ES-I3 (cell line): ENCODE measurements at regions not wholly inside any gene's neighbourhood (a gene's known extent, or its start where the extent isn't known, plus 50 kb on each side); places are given as distances from the start of the nearest gene placed in this dataset.

Source experiments
- H3K36me3 ChIP-seq: 2 replicates; pipeline ENCODE4 v1.6.1; 2013; ENCODE audit warnings: mild to moderate bottlenecking, low read length, control low read depth, moderate library complexity; ENCODE audit not compliant: insufficient read depth
- H3K4me1 ChIP-seq: 2 replicates; pipeline ENCODE4 v1.6.1; 2013; ENCODE audit warnings: mild to moderate bottlenecking, control low read depth, low read length; ENCODE audit not compliant: insufficient read depth
- H3K9ac ChIP-seq: 2 replicates; pipeline ENCODE4 v1.6.1; 2013; ENCODE audit warnings: low read depth, mild to moderate bottlenecking, low read length, moderate library complexity
- H3K9me3 ChIP-seq: 2 replicates; pipeline ENCODE4 v1.6.1; 2013; ENCODE audit warnings: mild to moderate bottlenecking, low read length, moderate library complexity; ENCODE audit not compliant: control insufficient read depth, insufficient read depth

- Histone ChIP-seq H3K9ac (no peak overlapping the region), H3K9me3 (no peaks in the 10 kb centered on the region)
Observed at GRCh38 chrX:9333873-9334560, 130.8 kb upstream of the TBL1X start.

GRCh38 chrX:9335251-9335650 is 129.6 kb upstream of the TBL1X start:
- Histone ChIP-seq H3K9ac (no peak overlapping the region), H3K9me3 (no peaks in the 10 kb centered on the region), H3K4me1 (no peaks in the 10 kb centered on the region), H3K36me3 (no peaks in the 10 kb centered on the region)

More at GRCh38 chrX:9333873-9334560, 130.8 kb upstream of the TBL1X start:
- no peaks in the 10 kb centered on the region for H3K4me1 ChIP-seq
- H3K36me3 ChIP-seq: no peaks in the 10 kb centered on the region

GRCh38 chrX:9336456-9336855 is 128.4 kb upstream of the TBL1X start:
- Histone ChIP-seq H3K9ac (no peak overlapping the region), H3K9me3 (no peaks in the 10 kb centered on the region), H3K4me1 (peaks cover 11% of the 10 kb centered on the region; the same call in 1 of the 2 replicates), H3K36me3 (no peaks in the 10 kb centered on the region)

- no peak overlapping the region for H3K9ac ChIP-seq
- H3K4me1 ChIP-seq: peaks cover 11% of the 10 kb centered on the region; the same call in 1 of the 2 replicates
Observed at GRCh38 chrX:9337046-9337445, 127.8 kb upstream of the TBL1X start.

GRCh38 chrX:9338986-9339385 is 125.9 kb upstream of the TBL1X start:
- no peaks in the 10 kb centered on the region for H3K9me3 ChIP-seq
- H3K36me3 ChIP-seq: no peaks in the 10 kb centered on the region
- H3K9ac ChIP-seq: no peak overlapping the region
- H3K4me1 ChIP-seq: peaks cover 11% of the 10 kb centered on the region; the same call in 1 of the 2 replicates

More at GRCh38 chrX:9337046-9337445, 127.8 kb upstream of the TBL1X start:
- Histone ChIP-seq H3K9me3 (no peaks in the 10 kb centered on the region), H3K36me3 (no peaks in the 10 kb centered on the region)

GRCh38 chrX:9339603-9340491 is 125.0 kb upstream of the TBL1X start:
- Histone ChIP-seq H3K36me3 (no peaks in the 10 kb centered on the region), H3K9me3 (no peaks in the 10 kb centered on the region), H3K4me1 (peaks cover 11% of the 10 kb centered on the region; the same call in 1 of the 2 replicates), H3K9ac (no peak overlapping the region)

- Histone ChIP-seq H3K9me3 (no peaks in the 10 kb centered on the region), H3K4me1 (peaks cover 11% of the 10 kb centered on the region; the same call in 1 of the 2 replicates), H3K36me3 (no peaks in the 10 kb centered on the region), H3K9ac (no peak overlapping the region)
Observed at GRCh38 chrX:9340598-9341290, 124.1 kb upstream of the TBL1X start.

- H3K9me3 ChIP-seq: no peaks in the 10 kb centered on the region
- H3K4me1 ChIP-seq: peaks cover 11% of the 10 kb centered on the region; the same call in 1 of the 2 replicates
- no peaks in the 10 kb centered on the region for H3K36me3 ChIP-seq
- no peak overlapping the region for H3K9ac ChIP-seq
Observed at GRCh38 chrX:9341291-9342201, 123.3 kb upstream of the TBL1X start.

GRCh38 chrX:9342561-9343051 is 122.3 kb upstream of the TBL1X start:
- no peaks in the 10 kb centered on the region for H3K36me3 ChIP-seq
- H3K4me1 ChIP-seq: peaks cover 11% of the 10 kb centered on the region; the same call in 1 of the 2 replicates
- no peaks in the 10 kb centered on the region for H3K9me3 ChIP-seq
- peak overlapping the region; percentile 84; the same call in 1 of the 2 replicates for H3K9ac ChIP-seq

- no peaks in the 10 kb centered on the region for H3K36me3 ChIP-seq
- no peak overlapping the region for H3K9ac ChIP-seq
- H3K4me1 ChIP-seq: peaks cover 11% of the 10 kb centered on the region; the same call in 1 of the 2 replicates
- no peaks in the 10 kb centered on the region for H3K9me3 ChIP-seq
Observed at GRCh38 chrX:9343971-9344370, 120.9 kb upstream of the TBL1X start.

- H3K9ac ChIP-seq: no peak overlapping the region
- no peaks in the 10 kb centered on the region for H3K36me3 ChIP-seq
- peaks cover 14% of the 10 kb centered on the region; the same call in 1 of the 2 replicates for H3K4me1 ChIP-seq
- H3K9me3 ChIP-seq: no peaks in the 10 kb centered on the region
Observed at GRCh38 chrX:9345957-9346356, 118.9 kb upstream of the TBL1X start.

- Histone ChIP-seq H3K9ac (no peak overlapping the region), H3K4me1 (peaks cover 27% of the 10 kb centered on the region), H3K9me3 (no peaks in the 10 kb centered on the region)
Observed at GRCh38 chrX:9349572-9350494, 115.0 kb upstream of the TBL1X start.

More at GRCh38 chrX:9349572-9350494, 115.0 kb upstream of the TBL1X start:
- H3K36me3 ChIP-seq: no peaks in the 10 kb centered on the region
